ENCODE measurements at regions not wholly inside any gene's neighbourhood (a gene's known extent, or its start where the extent isn't known, plus 50 kb on each side); places are given as distances from the start of the nearest gene placed in this dataset.

- no peak for DNase-seq
Observed at GRCh38 chr11:45597097-45597496, 68.3 kb downstream of the CHST1 start.

DNA sequence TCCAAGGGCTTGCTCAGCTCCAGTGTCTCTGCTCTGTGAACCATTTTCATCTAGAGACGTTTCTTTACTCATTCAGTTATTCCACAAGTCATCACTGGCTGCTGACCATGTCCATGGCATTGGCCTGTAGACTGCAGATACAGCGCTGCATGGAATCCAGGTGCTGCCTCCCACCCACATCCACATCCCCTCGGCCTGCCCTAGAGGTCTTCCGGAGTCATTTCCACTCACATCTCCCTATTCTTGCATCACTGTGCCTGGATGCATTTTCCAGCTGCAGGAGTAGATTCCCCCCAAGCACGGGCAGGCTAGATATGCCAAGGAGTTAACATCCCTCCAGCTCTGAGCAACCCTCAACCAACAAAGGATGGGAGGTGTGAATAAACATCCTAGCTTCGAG lies 68.9 kb downstream of the CHST1 start:
- DNase-seq = no peak

DNA sequence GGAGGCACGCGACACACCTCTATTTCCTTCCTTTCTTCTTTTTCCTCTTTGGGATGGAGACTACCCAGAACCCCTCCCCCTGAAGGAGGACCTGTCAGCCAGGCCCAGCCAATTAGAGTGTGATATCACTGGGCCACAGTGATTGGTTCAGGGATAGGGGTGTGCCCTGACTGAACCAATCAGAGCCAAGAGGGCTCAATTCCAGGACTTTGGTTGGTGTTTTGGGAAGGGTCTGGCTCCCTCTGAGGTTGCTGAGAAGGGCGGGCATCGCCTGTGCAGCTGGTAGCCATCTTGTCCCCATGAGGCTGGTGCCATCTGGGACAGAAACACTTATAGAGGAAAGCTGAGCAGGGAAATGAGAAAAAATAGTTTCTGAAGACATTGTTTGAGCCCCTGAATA lies 71.4 kb downstream of the CHST1 start:
- DNase-seq = no peak

DNA sequence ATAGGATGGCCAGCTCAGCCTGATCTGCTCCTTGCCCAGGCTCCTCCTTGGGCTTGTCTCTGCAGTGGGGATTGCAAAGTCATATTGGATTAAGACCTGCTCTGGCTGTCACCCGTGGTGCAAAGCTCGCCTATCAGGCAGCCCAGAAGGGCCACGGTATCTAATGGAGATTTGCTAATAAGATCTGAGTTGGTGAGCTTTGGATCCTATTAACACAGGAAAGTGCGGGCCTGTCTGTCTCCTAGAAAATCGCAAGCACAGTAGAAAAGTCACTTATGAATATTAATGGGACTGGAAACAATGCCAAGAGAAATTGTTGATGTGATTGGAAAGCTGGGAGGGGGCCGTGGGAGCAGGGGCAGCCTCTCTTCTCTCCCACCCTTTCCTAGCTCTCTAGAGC lies 72.8 kb downstream of the CHST1 start:
- no peak for DNase-seq

DNA sequence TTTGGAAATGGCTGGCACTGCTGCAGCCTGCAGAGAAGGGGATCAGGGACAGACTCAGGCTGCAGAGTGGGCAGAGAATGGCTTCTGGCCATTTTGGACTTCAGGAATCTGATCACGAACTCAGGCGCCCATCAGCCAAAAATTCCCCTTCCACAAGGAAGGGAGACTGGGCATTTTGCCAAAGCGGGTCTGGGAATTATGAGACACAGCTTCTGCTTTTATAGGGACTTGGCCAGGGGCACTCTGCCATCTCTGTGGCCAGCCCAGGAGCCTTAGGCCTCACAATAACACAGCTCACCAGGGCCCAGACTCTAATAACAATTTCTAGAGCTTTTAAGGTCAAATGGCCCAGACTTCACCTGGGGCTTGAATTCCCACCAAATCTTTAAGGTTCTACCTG lies 74.7 kb downstream of the CHST1 start:
- no peak for DNase-seq

DNA sequence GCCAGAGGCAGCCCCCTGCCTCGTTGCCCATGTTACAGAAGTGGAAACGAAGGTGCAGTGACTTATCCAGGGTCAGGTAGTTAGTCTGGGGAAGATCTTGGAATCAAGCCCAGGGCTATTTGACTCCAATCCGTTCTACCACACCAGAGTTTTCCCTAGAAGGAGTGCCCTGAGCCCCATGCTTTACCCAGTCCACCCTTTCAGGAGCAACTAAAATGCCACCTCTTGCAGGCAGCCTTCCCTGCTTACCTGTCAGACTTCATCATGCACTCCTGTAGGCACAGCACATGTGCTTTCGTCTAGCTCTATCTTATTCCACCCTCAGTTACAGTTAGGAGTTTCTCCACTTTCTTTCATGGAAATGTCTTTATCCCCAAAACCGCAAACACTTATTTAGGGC lies 80.2 kb downstream of the CHST1 start:
- DNase-seq = no peak

- DNase-seq = no peak
Observed at GRCh38 chr11:45583981-45584566, 81.3 kb downstream of the CHST1 start.

- DNase-seq = no peak
Observed at GRCh38 chr11:45580399-45580798, 85.0 kb downstream of the CHST1 start.

DNA sequence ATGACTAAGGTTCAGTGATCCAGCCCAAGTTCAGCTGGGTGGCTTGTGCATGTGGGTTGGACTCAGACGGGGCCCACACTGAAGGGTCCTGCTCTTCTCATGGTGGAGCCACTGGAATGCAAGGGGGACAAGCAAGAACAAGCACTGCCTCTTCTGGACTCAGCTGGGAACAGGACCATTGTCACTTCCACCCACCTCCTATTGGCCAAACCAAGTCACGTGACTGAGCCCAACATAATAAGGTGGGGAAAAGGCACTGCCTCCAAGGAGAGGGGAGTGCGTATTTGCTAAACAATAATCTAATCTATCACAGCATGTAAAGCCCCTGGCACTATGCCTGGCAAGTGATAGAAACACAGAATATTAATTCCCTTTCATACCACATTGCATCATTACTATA lies 87.1 kb downstream of the CHST1 start:
- no peak for DNase-seq

DNA sequence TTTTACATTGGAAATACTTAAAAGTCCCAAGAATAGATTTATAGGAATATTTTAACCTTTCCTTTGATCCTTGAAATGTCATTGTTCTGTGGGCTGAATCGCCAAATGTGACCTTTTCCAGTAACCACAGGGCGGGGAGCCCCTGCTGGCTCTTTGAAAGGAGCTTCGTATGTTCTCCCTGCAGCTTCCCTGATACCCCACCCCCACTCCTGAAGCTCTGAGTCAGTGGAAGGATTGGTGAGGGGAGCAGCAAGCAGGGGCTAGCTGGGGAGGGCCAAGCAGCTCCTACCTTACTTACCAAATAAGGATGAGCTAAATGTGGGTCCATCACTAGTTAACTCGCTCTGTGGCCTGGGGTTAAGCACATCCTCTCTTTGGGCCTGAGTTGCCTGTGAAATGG lies 87.7 kb downstream of the CHST1 start:
- DNase-seq = no peak

DNA sequence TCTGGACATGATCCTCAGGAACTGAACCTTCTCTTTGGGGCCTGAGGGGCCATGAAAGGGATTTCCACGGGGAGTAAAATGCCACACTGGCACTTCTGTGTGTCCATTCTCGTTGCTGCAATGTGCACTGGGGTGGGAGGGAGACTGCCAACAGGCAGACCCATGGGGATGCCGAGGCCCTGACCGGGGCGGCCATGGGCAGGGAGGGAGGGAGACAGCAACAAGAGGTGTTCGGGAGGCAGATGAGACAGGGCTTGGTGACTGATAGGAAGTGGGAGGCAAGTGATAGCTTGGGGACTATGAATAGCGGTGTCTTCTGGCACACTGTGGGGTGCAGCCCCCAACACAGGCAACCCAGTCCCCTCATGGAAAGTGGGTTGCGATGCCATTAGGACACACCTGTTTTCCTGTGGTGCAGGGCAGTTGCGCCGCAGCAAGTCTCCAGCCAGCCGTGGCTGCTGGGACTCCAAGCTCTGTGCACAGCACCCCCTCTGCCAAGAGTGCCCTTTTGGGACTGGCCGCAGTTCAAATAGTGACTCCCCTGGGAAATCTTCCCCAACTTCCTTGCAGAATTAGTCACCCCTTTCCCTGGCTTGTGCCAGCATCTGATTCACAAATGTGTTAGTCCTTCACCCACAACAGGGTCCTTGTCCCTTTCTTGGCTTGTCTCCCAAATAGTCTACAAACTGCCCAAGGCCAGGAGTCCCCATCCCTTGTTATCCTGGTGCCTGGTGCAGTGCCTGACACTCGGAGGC lies 88.8 kb downstream of the CHST1 start:
- no peak for DNase-seq

DNA sequence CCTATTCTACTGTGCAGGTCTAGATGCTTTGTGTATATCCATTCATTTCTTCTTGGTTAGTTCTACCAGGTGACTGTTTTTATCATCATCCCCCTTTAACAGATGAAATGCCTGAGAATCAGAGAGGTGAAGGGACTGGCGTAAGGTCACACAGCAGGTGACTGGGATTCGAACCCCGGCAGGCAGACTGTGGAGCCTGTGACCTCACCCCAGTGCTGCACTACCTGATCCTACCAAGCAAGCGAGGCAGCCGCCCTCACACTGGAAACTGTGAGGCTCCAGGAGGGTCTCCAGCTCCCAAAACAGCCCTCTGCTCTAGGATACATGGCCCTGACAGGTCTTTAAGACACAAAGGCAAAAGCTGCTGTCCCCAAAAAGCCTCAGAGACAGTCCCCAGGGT lies 91.7 kb downstream of the CHST1 start:
- DNase-seq = no peak

GRCh38 chr11:45572354-45573123 lies 92.9 kb downstream of the CHST1 start:
- DNase-seq = no peak

- no peak for DNase-seq
Observed at GRCh38 chr11:45569776-45570175, 95.6 kb downstream of the CHST1 start.

- DNase-seq = no peak
Observed at GRCh38 chr11:45568049-45568448, 97.4 kb downstream of the CHST1 start.

DNA sequence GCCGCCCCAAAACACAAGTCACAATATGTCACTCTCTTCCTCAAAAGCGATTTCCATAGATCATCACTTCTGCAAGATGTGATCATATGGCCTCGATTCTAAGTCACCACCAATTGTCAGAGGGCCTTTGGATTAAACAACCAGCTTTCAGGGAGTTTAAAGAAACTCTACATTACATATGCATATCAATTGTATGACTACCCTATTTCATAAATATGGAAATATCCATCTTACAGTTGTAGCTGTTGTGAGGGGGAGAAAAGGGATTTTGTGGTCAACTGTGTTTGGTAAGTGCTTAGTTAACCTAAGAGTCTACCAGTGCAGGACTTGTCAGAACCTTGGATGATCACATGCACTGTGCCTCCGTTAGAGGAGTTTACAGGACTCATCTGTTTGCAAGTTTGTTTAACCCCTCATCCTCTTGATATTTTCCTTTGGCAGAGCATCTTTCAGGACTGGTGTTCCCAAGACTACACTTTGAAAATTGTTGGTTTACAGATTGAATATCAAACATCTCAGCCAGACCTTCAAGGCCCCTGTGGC lies 99.9 kb downstream of the CHST1 start:
- no peak for DNase-seq

DNA sequence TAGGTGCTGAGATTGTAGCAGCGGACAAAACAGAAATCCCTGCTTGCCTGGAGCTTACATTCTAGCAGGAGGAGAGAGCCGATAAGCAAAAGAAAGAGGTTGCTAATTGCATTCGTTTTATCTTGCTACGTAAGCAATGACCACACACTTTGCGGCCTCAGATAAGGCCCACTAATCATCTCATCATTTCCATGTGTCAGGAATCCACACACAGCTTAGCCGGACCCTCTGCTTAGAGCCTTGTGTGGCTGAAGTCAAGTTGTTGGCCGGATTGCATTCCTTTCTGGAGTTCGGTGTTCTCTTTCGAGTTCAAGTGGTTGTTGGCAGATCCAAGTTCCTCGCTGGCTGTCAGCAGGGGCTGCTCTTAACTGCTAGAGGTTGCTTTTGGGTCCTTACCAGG lies 101.6 kb downstream of the CHST1 start:
- no peak for DNase-seq

DNA sequence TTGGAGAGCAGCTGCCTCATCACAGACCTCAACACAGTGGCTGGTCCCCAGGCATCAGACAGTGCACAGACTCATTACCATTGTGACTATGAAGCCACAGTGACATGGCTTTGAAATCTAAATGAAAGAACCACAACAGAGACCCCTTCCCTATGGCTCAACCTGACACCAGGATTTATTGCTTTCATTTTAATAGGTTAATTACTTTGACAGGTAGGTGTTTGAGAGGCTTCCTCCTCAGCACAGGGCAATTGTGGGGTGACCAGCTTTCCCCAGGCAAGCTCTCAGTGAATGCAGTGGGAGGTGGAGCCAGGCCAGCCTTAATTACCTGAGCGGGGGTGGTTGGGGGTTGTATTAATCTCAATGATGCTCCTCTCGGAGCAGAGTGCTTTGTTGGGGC lies 102.3 kb downstream of the CHST1 start:
- DNase-seq = no peak

GRCh38 chr11:45560913-45561281 lies 104.5 kb downstream of the CHST1 start:
- DNase-seq = no peak

DNA sequence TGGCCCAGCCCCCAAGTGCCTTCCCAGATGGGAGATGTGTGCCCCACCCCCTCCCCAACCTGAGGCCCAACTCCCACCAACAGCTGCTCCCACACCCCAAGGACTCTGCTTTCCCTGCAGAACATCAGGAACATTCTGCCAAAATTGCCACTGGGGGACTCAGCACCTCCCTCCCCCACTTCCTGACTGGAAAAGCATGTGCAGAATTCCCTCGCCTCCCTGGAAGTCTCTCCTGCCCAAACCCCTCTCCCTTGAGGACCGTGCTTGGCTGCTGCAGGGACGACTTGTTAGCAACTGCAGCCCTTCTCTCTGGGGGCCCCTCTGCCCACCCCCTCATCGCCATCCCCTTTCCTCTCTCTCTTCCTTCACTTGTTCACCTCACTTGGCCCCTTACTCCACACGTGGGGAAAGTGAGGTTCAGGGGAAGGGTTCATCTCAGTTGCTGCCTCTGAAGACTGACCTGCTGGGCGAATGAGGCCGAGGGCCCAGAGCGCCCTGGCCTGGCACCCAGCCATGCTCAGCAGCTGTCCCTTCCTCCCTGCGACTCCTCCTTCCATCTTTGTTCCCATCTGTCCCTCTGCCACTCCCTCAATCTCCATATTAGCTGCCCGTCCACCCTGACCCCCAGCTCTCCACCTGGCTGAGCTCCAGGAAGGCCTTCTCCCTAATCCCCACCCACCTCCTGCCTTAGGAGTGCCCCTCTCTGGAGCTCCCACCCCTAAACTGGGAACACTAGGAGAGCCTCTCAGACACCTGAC lies 105.1 kb downstream of the CHST1 start:
- DNase-seq = no peak

GRCh38 chr11:45556851-45557707 lies 108.3 kb downstream of the CHST1 start:
- no peak for DNase-seq

Measured in activated naive CD4-positive, alpha-beta T cell (primary cell).